ENCODE measurements at regions not wholly inside any gene's neighbourhood (a gene's known extent, or its start where the extent isn't known, plus 50 kb on each side); places are given as distances from the start of the nearest gene placed in this dataset.

DNA sequence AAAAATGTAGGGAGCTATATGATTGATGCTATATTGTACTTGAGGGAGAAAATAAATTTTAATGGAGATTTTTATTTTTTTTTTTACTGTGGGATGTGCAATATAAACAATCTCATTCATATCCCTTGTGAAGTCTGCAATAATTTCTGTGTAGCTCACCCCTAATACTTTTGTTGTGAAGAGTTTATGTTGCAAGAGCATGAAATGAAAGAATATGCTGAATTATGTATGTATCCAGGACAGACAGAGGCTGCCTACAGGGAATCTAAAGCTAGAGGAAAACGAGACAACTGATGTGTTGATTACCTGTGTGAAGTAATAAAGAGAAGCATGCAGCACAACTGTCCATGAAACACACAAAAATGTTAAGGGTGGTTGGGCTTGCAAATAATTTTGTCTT lies 643.3 kb downstream of the DCDC2C start:
- H3K27ac ChIP-seq = no peak overlapping the region

DNA sequence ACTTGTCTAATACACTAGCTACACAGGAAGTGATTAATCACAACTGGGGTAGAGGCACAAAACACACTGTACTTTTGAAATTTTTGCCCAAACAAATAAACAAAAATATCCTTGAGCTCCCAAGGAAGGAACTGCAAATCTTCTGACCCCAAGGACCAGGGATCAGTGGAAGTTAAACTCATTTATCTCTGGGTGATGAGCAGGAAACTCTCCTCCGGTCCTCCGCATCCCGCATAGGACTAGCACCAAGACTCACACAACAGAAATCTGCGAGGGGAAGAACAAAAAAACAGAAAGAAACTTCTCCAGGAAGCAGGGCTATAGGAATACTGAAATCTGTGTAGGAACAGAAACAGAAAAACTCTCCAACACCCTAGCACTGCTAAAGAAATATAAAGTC lies 650.3 kb downstream of the DCDC2C start:
- Histone ChIP-seq H3K27ac (no peak overlapping the region), H3K4me3 (no peak overlapping the region)

More for the DNA sequence above, 643.3 kb downstream of the DCDC2C start:
- no peak overlapping the region for H3K4me3 ChIP-seq

DNA sequence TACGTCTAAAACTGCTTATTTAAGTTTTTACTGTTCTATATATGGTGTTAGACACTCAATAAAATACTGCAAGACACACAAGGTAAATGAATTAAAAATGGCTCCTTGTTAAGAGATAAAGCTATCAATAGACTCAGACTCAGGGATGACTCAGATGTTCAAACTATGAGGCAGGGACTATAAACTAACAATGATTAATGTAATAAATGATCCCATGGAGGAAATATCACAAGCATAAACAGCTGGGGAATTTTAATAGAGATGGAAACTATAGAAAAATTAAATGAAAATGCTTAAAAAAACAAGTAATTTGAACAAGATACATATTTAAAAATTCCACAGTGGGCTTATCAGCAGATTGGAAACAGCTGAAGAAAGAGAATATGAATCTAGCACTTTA lies 650.8 kb downstream of the DCDC2C start:
- Histone ChIP-seq H3K4me3 (no peak overlapping the region), H3K27ac (no peak overlapping the region)

DNA sequence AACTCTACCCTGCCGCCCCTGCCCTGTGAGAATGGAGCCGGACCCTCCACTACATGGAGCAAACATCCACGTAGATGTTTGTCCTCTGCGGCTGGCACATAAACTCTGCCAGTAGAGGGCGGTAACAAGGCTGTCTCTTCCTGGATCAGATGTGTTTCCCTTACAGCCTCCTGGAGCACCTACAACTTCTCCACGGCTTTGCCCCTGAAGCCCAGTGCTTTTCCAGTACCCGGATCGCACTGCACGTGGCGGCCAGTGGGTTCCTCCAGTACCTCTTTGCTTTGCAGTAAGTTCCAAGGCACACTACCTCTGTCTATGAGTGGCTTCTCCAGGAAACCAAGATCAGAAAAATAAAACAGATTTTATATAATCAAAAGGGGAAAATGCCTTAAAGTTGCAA lies 651.3 kb downstream of the DCDC2C start:
- H3K4me3 ChIP-seq = no peak overlapping the region
- no peak overlapping the region for H3K27ac ChIP-seq

DNA sequence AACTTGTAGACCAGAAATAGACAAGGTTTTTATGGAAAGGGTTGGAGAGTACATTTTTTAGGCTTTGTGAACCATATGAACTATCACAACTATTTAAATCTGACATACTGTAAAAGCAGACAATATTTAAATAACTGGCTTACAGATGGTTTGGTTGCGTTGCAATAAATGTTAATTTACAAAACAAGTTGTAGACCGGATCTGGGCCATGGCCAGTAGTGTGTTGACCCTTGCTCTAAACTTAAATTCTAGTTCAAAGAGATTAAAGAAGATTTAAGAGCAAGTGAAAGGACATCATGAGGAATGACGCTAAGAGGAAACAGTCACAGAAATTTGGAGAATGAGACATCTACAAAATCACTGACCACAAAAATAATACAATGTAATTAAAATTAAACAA lies 652.7 kb downstream of the DCDC2C start:
- no peak overlapping the region for H3K4me3 ChIP-seq

DNA sequence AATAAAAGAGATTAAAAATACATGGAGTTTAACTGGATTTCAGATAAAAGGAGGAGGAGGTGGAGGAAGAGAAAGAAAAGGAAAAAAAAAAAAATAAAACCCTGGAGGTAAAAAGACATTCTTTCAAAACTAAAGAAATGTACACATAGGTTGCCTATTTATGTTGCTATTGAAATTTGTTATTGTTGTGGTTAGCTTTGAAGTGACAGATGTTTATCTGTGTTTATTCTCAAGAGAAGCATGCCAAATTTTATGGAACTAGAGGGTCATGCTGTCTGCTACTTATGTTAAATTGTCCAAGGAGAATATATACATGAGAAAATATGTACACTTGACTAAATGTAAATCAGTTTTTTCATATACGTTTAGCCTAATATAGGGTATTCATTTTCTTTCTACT lies 653.2 kb downstream of the DCDC2C start:
- Histone ChIP-seq H3K4me3 (no peak overlapping the region), H3K27ac (no peak overlapping the region)

More for the DNA sequence above, 652.7 kb downstream of the DCDC2C start:
- H3K27ac ChIP-seq = no peak overlapping the region

DNA sequence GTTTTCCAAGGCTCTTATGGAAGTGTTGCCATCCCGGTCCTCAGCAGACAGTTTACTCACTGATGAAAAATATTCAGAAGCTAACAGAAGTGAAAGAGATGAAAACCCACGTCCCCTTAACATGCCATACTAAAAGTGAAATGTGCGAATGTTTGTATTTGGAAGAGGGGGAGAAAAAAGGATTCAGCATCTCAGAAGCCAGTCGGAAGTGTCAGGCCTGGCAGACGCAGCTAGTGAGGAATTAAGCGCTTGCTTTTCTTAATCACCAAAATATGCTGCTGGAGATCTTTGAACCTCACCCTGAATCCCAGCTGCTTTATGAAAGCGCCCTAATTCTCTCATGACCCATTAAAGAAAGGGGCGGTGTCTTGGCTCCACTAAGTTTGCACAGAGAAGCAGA lies 653.7 kb downstream of the DCDC2C start:
- Histone ChIP-seq H3K27ac (no peak overlapping the region), H3K4me3 (no peak overlapping the region)

DNA sequence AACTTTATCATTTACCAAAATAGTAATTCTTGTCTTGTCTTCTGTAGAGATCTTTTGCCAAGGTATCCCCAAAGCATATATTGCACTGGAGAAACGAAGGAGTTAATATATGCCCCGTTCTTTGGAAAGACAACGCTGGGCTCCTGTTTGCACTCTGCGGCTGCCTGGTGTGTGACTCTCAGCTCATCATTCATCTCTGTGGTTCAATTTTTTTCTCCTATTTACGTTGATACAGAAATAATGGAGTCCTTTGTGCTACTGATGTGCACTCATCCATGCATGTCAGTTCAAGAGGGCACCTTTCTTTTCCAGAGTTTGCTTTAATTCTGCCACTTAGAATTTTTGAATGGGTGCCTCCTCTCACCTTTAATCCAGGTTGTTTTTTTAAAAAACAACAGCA lies 655.5 kb downstream of the DCDC2C start:
- Histone ChIP-seq H3K4me3 (no peak overlapping the region), H3K27ac (no peak overlapping the region)

DNA sequence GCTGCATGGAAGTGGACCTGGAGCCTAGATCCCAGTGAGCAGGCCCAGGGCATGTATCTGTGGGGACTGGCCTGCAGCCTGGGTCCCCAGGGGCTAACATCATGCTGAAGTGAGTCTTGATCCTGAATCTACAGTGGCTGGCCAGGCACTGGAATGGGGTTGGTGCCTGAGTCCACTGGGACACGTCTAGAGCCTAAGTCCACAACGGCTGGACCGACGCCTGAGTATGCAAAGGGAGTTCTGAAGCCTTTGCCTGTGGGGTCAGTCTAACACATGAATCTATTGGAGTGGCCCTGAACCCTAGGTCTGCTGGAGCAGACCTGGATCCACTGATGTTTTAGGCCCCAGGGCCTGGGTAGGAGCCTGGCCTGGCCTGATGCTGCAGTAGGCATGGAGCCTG lies 665.5 kb downstream of the DCDC2C start:
- no peak overlapping the region for H3K27ac ChIP-seq
- H3K4me3 ChIP-seq = no peak overlapping the region

DNA sequence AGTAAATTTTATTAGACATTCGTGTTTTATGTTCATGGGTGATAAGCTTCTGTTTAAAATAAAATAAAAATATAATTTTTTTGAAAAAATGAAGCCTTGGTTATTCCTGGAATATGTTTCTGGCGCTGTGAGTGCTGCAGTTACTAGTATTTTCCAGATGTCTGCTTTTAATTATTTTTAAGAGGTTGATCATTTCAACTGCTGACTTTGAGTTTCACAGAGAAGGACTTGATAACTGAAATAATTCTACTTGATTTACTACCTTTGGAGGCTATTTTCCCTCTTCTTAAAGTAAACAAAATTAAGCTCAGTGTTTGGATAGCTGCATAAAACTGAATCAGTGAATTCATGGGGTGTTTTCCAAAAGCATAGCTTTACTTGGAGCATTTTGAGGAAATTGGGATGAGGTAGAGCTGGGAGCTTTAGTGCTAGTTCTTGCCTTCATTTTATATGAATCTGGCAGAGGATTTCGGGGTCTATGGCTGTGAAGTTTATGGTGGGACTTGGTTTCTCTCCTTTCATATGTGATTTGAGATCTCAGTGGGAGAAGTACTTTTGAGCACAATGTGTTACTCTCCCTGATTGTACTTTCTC lies 666.5 kb downstream of the DCDC2C start:
- no peak overlapping the region for H3K27ac ChIP-seq
- H3K4me3 ChIP-seq = no peak overlapping the region

DNA sequence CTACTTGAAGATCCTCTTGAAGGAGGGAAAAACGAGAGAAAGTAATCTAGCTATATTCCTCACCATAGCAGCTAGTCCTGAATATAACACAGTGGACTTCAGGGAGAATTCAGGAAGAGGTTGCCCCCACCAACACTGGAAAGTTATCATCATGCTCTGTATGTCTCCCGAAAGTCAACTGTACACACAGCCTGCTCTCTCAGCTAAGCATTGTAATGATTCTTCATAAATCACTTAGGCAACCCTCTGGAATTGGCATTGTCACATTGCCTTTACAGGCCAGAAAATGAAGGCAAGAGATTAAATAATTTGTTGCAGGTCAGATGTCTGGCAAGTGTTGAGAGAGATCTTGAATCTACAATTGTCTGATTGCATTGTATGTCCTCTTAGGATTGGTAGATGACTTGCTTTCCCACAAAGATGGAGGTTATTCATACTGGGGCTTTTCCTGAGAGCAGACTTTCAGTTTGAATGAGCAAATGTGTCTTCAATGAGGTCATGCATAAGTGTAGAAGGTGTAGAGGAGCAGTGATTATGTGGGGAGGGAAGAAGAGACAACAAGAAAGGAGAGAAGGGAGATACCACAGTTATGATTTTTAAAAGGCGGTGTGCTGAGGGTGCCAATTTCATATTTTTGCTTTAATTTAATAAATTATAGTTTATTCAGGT lies 667.2 kb downstream of the DCDC2C start:
- H3K27ac ChIP-seq = no peak overlapping the region
- no peak overlapping the region for H3K4me3 ChIP-seq

DNA sequence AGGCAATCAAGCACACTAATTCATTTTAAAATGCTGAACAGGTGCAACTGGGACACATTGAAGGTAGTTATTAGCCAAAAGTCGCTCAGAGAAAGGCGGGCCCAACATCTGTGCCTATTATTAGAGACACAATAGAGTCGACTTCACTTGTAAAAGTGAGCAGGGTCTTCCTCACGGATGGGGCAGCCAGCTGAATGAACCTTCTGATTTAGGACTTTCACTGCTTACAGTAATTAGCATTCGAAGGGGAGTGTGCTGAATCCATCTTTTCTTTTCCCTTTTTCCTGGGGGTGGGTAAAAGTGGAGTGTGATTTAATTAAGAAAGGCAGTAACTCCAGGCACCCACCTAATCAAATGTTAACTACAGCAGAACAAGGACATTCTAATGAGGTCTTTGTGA lies 677.7 kb downstream of the DCDC2C start:
- no peak overlapping the region for H3K4me3 ChIP-seq
- H3K27ac ChIP-seq = no peak overlapping the region

DNA sequence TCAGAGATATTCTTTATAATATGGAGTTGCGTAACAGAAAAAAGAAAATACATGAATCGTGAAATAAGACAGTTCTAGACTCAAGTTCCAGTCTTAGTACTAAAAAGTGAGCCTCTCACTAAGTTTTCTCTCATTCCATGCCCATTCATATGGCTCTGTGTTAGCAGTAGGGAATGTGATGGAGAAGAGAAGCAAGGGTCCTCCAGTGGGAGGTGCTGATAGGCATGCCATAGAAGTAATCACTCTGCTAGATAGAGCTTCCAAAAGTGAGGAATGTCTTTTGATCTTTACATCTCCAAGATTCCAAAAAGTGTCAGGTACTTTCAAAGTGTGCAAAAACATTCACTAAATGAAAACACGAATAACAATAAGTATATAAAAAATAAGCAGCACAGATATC lies 678.4 kb downstream of the DCDC2C start:
- H3K4me3 ChIP-seq = no peak overlapping the region
- H3K27ac ChIP-seq = no peak overlapping the region

DNA sequence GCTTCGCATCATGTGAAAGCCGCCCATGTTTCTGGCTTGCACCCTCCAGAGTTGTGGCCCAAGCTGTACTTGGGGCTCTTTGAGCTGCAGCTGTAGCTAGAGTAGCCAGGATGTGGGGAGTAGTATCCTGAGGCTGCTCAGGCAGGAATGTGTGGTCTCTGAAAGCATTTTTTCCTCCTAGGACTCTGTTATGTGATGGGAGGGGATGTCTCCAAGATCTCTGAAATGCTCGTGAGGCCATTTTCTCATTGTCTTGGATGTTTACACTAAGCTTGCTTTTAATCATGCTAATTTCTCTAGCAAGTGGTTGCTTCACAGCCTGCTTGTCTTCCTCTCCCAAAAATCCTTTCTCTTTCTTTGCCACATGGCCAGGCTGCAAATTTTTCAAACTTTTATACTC lies 687.6 kb downstream of the DCDC2C start:
- H3K4me3 ChIP-seq = no peak overlapping the region
- H3K27ac ChIP-seq = no peak overlapping the region

DNA sequence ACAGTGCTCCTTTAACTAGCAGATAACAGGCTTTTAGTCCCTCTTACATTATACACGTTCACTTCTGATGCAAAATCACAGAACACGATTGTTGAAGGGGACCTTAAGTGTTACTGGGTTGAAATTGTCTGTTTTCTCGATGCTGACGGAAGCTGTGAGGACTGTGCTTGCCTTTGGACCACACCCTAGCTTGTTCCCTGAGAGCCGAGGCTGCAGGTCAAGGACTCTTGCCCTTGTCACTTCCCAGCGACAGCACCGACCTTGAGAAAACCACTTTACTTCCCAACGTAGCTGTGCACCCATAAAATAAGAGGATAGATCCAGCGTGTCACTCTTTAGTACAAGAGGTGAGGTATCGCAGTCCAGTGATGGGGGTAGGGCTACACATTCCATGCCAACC lies 701.0 kb downstream of the DCDC2C start:
- Histone ChIP-seq H3K4me3 (no peak overlapping the region), H3K27ac (no peak overlapping the region)

DNA sequence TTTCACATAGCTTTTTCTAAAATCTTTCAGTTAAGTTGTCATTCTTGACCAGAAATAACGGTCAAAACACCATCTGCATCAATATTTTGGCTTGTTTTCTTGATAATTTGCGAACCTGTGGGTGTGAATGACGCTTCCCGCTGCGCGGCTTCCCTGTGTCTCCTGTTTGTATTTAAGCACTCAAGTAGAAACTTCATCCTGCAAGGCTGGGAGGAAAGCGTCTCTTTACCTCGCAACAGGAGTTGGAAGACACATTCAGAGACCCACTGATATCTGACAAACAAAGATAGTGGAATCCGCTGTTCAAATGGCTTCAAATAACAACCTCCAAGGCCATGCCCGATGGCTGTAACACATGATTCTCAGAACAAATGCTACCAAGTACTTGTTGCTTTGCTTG lies 704.9 kb downstream of the DCDC2C start:
- H3K4me3 ChIP-seq = no peak overlapping the region
- H3K27ac ChIP-seq = no peak overlapping the region

DNA sequence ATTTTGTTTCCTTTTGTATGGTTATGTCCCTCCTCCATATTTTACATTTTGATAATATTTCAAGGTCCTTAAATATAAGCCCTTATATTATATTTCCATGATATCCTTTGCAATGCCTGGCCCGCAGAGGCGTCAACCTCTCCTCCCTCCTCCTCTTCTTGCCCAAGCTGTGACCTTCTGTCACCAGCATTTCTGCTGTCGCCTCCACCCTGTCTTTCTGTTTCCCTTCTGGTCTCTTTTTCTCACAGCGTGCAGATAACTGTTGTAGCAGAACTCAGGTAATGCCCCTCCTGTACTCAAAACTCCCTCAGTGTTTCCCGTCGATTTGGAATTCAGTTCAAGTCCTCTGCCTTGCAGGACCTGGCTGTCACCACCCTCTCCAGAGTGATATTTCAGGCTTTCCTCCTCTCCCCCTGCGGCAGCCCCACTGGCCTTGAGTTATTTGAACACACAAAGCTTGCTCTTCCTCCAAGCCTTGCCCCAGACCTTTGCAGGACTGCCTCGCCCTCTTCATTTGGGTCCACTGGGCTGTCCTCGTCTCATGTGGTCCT lies 709.3 kb downstream of the DCDC2C start:
- H3K4me3 ChIP-seq = no peak overlapping the region
- no peak overlapping the region for H3K27ac ChIP-seq

DNA sequence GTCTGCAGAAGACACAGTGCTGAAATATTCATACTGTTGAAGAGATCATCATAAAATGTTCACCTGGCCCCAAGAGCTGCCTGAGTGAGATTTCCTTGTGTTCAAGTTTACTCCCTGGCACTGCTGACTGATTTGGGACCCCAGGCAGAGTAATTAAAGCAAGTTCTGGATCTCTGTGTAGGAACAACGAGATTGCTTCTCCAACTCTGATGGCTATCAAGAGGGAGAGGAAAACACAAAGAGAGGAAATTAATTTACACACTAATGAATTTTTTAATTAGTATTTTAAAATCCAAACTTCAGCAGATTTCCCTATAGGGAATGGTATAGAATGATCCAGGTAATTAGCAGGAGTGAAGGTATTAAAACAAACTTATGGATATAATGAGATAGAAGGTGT lies 711.8 kb downstream of the DCDC2C start:
- no peak overlapping the region for H3K4me3 ChIP-seq
- H3K27ac ChIP-seq = no peak overlapping the region

DNA sequence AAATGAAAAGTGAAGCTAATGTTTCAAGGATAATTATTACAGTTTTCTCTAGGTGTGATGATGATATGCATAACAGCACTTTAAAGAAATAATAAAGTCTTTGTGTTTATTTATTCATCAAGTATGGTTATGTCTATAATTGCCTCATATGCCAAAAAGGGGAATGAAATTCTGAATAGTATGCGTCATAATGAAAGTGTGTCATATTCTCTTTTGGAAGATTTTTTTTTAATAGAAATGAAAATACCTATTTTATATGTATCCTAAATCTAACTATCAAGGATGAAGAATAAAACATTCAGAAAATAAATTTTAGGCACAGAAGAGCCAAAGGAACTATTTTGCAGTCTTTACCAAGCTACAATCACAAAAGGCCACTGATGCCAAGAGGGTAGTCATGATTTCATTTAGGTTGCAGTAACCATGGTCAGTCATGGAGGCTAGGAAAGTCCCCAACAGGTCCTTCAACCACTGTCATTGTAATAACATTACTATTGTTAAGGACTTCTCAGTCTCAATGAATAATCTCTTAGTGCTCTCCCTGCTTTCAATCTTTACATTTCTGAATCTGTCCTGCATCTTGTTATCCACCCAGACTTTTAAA lies 712.5 kb downstream of the DCDC2C start:
- no peak overlapping the region for H3K4me3 ChIP-seq
- H3K27ac ChIP-seq = no peak overlapping the region

DNA sequence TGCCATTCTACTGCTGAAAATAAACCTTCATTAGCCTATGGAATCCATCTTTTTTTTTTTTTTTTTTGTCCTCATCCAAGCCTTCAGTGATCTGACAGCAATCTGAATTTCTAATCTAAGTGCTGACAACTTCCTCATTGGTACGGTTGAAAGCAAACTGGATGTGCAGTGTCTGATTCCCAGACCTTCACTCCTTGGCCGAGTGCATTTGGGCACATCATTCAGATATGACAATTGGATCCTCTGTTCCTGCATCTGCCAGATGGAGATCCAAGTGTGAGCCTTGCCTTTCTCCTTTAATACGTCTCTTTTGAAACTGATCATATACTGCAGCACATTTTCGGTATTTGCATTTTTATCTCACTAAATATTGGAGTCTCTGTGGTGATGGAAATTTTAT lies 713.1 kb downstream of the DCDC2C start:
- Histone ChIP-seq H3K27ac (no peak overlapping the region), H3K4me3 (no peak overlapping the region)

DNA sequence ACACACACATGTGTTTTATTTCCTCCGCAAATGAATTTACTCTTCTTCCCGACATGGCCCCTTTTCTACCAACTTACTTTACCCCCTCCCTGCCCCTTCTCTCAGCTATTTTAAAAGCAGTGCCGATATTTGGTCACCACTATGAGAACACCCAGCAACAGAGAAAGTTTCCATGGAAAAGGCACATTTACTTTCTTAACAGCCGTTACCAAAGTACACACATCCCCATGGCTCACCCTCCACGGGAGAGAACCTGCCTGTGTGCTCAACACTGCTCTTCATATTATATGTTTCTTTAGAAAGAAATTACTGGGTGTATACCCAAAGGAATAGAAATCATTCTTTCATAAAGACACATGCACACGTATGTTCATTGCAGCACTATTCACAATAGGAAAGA lies 714.4 kb downstream of the DCDC2C start:
- Histone ChIP-seq H3K27ac (no peak overlapping the region), H3K4me3 (no peak overlapping the region)
